ENCODE measurements at regions not wholly inside any gene's neighbourhood (a gene's known extent, or its start where the extent isn't known, plus 50 kb on each side); places are given as distances from the start of the nearest gene placed in this dataset.

DNA sequence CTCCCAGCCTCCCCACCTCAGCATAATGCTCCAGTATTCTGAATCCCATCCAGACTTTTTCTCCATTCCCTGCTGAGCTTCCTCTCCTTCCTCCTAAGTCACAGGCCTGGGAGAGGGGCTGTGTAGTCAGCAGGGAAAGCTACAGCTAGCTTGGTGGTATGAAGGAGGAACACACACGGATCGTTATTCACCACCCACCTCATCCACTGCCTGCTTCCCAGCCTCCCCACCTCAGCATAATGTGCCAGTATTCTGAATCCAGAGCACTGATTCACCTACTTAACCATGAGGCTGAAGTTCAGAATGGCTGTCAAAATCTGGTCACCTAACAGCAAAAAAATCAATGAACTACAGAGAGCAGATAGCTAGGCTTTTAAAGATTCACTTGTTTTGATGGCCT is 806.6 kb upstream of the AMELY start:
- TF ChIP-seq, protein P1, sequence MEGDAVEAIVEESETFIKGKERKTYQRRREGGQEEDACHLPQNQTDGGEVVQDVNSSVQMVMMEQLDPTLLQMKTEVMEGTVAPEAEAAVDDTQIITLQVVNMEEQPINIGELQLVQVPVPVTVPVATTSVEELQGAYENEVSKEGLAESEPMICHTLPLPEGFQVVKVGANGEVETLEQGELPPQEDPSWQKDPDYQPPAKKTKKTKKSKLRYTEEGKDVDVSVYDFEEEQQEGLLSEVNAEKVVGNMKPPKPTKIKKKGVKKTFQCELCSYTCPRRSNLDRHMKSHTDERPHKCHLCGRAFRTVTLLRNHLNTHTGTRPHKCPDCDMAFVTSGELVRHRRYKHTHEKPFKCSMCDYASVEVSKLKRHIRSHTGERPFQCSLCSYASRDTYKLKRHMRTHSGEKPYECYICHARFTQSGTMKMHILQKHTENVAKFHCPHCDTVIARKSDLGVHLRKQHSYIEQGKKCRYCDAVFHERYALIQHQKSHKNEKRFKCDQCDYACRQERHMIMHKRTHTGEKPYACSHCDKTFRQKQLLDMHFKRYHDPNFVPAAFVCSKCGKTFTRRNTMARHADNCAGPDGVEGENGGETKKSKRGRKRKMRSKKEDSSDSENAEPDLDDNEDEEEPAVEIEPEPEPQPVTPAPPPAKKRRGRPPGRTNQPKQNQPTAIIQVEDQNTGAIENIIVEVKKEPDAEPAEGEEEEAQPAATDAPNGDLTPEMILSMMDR (conservative IDR thresholded peaks at IDR 0.05; ENCODE audit: low read length), result no peak
- TF ChIP-seq EZH2phosphoT487 (IDR thresholded peaks at IDR 0.05; ENCODE audit: borderline replicate concordance, low read depth, low read length), result no peak

Data from OCI-LY7 (cell line).